Skeletal muscle cell (primary cell): ENCODE measurements at regions not wholly inside any gene's neighbourhood (a gene's known extent, or its start where the extent isn't known, plus 50 kb on each side); places are given as distances from the start of the nearest gene placed in this dataset.

Source experiments
- DNase-seq: peaks from one replicate; pipeline ENCODE4 v3.0.0-alpha.2; 2010; ENCODE audit warnings: low read depth
- H3K4me3 ChIP-seq: 2 replicates; pipeline ENCODE4 v1.5.1; 2011; ENCODE audit warnings: low read depth, mild to moderate bottlenecking, control low read depth, low read length, moderate library complexity

DNA sequence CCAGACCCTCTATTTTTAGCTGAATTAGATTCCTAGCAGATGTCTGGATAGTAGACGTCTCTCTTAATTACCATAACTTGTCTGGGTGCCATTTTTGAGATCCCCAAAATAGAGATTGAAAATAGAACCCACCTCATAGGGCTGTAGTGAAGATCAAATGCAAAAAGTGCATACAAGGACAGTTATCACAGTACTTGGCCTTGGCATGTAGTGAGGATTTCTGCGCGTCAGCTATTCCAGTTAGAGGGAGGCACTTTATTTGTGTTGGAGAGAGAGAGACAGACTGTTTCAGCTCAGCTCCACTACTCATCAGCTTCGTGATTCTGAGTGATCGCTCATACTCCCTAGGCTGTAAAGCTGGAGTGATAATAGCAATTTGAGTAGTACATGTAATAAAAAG, 59.6 kb upstream of the CDH13 start:
- no peak overlapping the region for H3K4me3 ChIP-seq
- DNase-seq, result no peak

DNA sequence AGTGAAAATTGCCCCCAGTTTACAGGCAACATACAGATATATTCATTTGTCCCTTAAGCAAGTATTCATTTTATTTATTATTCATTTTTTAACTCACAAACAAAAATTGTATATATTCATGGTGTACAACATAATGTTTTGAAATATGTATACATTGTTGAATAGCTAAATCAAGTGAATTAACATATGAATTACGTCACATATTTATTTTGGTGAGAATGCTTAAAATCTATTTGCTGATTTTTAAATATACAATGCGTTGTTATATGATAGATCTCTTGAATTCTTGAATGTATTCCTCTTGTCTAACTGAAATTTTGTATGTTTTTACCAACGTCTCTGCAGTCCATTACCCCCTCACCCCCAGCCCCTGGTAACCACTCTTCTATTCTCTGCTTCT, 63.4 kb upstream of the CDH13 start:
- no peak overlapping the region for H3K4me3 ChIP-seq
- no peak for DNase-seq

DNA sequence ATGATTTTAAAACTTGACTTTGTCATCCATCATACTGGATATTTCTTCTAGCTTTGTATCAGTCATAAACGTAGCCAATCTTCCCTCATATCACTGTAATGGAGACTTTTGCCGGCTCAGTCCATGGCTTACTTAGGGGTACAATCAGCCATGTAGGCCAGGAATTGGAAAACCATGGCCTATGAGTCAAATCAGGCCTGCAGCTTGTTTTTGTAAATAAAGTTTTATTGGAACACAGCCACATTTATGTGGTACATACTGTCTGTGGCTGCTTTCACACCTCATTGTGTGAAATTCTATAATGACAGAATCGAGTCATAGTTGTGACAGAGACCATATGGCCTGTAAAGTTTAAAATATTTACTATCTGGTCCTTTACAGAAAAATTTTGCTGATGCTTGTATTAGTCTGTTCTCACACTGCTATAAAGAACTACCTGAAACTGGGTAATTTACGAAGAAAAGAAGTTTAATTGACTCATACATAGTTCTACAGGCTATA, 64.5 kb upstream of the CDH13 start:
- DNase-seq, result no peak
- H3K4me3 ChIP-seq, result no peak overlapping the region

DNA sequence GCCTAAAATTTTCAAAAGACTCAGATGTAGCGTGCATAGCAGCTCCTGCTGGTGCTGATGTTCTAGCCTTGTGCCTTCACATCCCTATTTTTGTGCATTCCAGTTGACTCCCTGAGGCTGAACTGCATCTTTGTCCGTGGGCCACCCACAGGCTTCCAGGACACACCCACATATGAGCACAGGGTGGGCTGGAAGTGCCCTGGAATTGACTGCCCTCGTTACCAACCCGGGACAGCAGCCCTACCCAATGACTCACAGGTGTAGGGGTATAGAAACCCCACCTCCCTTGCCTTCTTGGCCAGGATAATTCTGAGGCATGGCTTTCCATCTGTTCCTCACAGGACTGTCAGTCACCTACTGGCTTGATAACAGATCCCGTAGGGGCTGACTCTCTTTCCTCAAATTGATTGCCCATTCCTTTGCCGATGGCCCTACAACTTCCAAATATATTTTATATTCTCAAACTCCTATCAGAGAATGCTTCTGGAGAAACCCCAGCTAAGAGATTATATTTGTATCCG, 65.9 kb upstream of the CDH13 start:
- DNase-seq, result no peak
- no peak overlapping the region for H3K4me3 ChIP-seq

DNA sequence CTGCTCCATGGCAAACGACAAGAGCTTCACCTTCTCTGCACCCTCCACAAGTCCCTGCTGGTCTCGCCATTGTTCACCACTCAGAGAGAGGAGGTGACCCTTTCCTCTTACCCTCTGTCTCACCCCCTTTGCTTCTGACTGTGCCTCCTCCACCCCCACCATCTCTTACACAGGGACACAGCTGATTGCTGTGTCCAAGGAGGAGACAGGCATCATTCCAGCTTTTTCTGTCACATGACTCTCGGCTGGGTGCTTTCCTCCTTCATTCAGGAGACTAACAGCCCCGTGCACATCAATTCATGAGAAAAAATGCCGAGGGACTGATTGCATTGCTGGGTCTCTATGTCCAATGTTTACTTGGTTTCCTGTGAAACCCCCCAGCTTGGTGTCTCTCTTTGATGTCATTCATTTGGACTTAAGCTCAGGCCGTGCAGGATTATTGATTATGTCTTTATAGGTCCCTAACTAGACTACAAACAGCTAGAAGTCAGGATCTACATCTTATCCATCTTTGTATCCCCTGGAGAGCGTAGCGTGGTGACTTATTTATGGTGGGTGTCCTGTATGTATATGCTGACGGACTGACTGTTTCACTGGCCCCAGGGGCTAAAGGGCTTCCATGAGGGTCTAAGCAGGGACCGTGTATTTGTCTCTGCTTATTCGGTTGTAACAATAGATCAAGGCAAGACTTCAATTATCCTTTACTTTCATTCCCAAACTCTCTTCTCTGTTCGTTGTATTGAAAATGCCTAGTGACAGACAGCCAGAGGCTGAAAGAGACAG, 82.2 kb upstream of the CDH13 start:
- H3K4me3 ChIP-seq, result no peak overlapping the region
- no peak for DNase-seq

DNA sequence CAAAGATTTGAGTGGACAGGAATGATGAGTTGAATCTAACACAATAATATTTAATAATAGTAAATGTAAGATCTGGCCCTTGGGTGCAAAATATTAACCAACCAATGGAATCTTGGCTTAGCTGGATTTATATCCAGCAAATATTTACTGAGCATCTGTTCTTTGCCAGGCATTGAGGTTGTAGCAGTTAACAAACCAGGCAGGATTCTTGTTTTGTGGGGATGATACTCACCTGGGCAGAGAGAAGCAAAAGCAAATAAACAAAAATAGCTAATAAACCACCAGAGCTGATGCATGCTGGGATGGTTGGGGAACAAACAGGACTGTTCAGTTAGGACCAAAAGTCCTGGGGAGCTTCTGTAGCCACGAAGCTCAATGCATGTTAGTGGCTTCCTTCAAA, 84.1 kb upstream of the CDH13 start:
- no peak for DNase-seq
- H3K4me3 ChIP-seq, result no peak overlapping the region

DNA sequence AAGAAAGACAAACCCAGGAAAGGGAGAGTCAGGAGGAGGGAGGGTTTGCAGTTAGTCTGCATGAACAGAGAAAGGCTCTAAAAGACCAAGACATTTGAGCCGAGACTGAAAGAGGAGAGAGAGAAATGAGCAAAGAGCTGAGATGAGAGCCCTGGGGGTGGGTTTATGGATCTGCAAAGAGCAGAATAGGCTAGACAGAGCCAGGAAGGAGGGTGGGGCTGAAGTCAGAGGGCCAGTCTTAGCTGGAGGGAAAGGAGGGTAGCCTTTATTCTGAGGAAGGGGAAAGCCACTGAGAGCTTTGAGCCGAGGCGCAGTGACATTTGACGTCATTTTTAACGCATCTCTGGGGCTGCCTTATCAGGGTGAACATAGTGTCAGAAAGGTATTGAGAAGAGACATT, 85.7 kb upstream of the CDH13 start:
- no peak overlapping the region for H3K4me3 ChIP-seq
- DNase-seq, result no peak

DNA sequence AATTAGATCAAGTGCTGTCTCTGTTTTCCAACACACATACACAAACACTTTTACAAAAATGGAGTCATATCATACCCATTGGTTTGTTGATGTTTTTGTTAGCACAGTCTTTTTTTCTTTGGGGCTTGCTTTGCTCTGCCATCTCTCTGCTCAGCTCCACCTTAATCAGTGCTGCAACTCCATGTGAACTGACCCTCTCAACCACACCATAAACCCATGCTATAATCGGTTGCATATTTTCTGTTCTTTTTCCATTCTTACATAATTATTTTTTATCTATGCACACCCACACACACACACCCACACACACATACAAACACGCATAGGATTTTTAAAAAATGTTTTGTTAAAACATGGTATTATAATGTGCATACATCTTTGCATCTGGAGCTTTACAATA, 91.0 kb upstream of the CDH13 start:
- DNase-seq, result no peak
- H3K4me3 ChIP-seq, result no peak overlapping the region

DNA sequence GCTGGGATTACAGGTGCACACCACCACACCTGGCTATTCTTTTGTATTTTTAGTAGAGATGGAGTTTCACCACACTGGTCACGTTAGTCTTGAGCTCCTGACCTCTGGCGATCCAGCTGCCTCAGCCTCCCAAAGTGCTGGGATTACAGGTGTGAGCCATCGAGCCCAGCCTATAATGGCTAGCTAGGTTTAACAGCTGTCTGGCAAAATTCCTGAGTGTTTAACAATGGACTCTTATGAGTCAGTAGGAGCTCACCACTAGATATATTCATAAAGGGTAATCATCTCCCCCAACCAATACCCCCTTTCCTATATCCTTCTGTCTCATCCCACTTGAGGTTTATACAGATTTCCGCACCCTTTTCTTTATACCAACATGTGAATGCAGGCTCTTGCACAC, 91.5 kb upstream of the CDH13 start:
- no peak for DNase-seq

DNA sequence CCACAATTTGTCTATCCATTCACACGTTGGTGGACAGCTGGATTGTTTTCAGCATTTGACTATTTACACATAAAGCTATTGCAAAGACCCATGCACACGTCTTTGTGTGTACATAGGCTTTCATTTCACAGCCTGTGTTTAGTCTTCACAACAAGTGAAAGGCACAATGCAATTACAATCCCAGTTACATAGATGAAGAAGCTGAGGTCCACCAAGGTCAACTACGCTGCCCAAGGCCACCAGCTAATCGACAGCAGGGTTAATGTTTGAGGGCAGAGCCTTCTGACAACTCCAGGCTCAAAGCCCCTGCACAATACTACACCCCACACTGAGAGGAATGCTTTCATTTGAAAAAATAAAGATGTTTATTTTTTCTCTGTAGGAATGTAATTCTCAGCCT, 93.6 kb upstream of the CDH13 start:
- no peak for DNase-seq
- H3K4me3 ChIP-seq, result no peak overlapping the region

More for the DNA sequence above, 91.5 kb upstream of the CDH13 start:
- H3K4me3 ChIP-seq, result no peak overlapping the region

DNA sequence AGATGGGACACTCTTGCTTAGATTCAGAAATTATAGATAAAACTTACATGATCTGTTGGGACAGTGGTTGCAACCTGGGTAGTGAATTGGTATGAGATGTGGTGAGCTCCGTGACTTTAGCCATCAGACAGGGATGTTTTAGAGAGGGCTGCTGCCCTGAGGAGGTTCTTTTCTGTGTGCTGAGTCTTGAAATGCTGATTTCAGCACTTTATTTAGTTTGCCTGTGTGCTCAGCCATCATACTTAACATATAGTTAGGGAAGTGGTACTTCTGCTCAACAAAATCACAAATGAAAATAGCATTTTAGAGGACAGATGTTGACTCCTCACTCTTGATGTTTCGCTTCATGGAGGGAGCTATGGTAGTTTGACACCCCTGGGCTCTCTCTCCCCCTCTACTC, 95.9 kb upstream of the CDH13 start:
- no peak for DNase-seq
- H3K4me3 ChIP-seq, result no peak overlapping the region

DNA sequence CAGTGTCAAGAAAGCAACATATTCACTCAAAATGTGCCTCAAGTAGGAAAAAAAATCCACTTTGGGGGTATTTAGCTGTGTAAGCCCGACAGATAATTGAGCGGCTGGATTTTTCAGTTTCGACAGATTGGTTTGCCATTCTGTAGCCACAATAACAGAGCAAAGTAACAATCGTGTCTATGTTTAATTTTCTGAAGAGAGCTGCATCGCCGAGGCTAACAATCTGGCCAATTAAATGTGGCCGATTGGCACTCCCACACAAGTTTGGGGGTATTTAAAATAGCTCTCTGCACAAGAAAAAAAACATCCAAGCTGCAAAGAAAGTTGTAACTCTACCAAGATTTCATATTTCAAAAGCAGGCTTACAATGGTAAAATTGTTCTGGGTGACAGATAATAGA, 99.7 kb upstream of the CDH13 start:
- no peak overlapping the region for H3K4me3 ChIP-seq
- no peak for DNase-seq

DNA sequence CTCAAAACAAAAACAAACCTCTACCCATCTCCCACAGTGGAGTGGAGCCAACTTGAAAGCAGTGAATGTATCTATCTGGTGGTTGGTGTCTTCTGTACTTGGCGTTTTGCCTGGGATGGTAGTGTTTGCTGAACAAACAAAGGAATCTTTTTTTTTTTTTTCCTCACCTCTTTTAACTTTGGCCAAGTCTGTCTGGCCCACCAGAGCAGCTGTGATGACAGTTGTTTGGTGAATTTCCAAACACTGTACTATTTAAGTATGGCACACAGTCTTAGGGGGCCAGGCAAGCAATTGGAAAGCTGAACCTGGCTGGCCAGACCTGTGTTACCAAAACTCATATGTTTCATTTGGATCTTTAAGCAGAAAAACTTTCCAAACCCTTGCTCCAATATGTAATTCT, 101.8 kb upstream of the CDH13 start:
- no peak overlapping the region for H3K4me3 ChIP-seq
- DNase-seq, result no peak

DNA sequence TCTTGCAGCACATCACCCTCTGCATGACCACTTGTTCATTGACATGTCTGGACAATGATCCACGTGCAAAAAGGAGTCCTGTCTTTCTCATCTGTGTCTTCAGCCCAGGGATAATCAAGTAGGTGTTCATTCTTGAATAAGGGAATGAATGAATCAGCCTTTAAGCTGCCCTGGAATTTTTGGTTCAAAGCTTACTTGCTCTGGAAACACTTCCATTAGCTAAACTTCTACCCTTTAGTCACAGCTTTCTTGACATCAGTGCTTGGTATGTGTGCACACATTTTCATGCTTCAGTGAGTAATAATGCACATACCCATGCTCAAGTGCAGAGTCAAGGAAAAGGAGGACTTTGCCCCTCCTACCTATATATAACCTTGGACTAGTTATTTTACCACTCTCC, 103.0 kb upstream of the CDH13 start:
- no peak for DNase-seq
- H3K4me3 ChIP-seq, result no peak overlapping the region

DNA sequence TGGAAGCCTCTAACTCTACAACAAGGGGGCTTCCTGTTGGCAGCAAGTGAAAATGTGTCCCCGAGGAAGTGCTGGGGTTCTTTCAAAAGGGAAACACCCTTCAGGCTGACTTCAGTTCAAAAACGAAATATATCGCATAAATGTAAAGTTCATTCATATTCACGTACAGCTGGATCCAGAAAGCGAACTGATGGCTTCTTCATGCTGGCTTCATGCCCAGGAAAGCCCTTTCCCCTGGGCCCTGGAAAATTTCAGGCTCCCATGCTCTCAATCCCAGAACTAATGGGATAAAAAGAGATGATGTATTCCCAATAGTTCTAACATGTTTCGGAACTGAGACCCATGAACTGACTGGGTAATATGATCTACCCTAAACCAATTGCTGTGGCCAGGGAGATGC, 104.7 kb upstream of the CDH13 start:
- no peak for DNase-seq
- H3K4me3 ChIP-seq, result no peak overlapping the region

DNA sequence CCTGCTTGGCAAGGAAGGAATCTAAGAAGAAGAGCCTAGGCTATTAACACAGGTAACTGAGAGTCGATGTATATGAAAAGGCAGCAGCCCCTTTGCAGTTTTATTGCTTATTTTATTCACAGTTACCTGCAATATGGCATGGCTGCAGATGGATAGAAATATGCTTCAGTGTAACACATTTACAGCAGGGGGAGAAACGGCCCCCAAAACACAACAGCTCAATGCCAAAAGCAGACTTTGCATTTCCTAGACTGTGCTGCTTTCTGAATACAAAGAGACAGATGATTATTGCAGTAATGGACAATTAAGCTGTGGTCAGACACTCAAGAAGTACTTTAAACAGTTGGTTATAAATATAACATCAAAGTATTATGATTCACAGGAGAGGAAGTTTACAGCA, 108.0 kb upstream of the CDH13 start:
- no peak for DNase-seq
- no peak overlapping the region for H3K4me3 ChIP-seq

DNA sequence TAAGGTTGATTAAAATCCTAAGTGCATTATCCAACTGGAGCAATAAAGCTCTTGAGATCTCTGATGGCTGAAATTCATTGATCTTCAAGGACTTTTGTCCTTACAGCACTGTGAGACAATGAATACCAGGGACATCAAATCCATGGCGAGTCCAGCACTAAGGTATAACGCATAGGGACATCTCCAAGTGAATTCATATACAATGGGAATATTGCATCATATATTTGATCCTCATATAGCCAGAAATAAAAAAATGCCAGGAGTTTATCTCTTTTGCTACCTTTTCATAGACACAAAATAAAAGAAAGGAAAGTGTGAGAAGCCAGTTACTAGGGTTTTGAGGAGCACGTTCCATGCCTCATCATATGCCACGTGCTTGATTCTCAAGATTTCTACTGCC, 112.5 kb upstream of the CDH13 start:
- no peak overlapping the region for H3K4me3 ChIP-seq
- no peak for DNase-seq

DNA sequence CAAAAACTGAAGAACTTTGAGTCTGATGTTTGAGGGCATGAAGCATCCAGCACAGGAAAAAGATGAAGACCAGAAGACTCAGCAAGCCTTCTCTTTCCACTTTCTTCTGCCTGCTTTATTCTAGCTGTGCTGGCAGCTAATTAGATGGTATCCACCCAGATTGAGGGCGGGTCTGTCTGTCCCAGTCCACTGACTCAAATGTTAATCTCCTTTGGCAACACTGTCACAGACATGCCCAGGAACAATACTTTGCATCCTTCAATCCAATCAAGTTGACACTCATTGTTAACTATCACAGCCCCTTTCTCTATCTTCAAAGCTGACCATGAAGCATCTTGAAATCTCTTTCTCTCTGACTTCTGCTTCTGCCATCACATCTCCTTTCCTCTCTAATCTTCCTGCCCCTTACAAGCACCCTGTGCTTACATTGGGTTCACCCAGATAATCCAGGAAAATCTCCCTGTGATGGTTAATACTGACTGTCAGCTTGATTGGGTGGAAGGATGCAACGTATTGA, 115.9 kb upstream of the CDH13 start:
- DNase-seq, result no peak
- no peak overlapping the region for H3K4me3 ChIP-seq

DNA sequence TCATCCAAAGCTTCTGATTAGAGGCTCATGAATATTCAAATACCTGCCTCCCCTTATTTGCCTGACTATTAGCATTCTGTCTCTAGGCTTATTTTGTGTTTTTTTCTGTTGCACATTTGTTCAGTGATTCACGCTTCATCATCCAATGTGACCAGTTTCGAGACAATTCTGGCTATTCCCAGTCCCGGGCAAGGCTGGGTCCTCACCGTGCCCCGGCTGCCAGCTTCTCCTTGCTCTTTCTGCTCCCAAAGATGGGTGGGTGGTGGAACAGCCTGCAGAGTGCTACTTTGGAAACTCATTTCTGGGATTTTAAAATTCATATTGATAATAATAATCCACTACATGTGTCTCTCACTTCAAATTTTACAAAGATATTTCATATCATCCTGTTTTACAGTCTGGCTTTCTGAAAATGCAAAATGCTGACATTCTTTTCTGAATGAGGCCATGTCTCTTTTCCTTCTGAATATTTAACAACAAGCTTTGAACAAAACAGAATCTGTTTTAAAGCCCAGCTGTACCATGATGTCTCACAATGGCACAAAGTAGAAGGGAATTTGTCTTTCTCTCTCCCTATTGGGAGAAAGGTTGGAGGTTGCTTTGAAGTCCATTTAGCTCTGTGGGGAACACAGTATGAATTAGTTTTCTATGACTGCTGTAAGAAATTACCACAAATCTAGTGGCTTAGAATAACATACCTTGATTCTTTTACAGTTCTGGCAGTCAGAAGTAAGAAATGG, 116.9 kb upstream of the CDH13 start:
- DNase-seq, result no peak
- no peak overlapping the region for H3K4me3 ChIP-seq
